Astrocyte (in vitro differentiated cells and primary cell): ENCODE measurements at regions not wholly inside any gene's neighbourhood (a gene's known extent, or its start where the extent isn't known, plus 50 kb on each side); places are given as distances from the start of the nearest gene placed in this dataset.

Experiments used
- DNase-seq: peaks from one replicate; pipeline ENCODE4 v3.0.0-alpha.2; 2010; ENCODE audit warnings: low read depth
- FAIRE-seq: peaks from 2 replicates; lab custom pipeline; 2011; peaks lifted over from hg19 to GRCh38; lab: Jason Lieb, UNC
- H2AFZ ChIP-seq: 2 replicates; pipeline ENCODE4 v1.6.0; 2012; ENCODE audit warnings: low read depth, low read length, inconsistent platforms
- H3K27ac ChIP-seq: 2 replicates; pipeline ENCODE4 v1.5.1; 2011; ENCODE audit warnings: low read depth, low read length, inconsistent platforms
- H3K27me3 ChIP-seq: 2 replicates; pipeline ENCODE4 v1.6.0; 2011; ENCODE audit warnings: low read length, inconsistent platforms; ENCODE audit not compliant: insufficient read depth
- H3K36me3 ChIP-seq: 2 replicates; pipeline ENCODE4 v1.5.1; 2011; ENCODE audit warnings: low read length, inconsistent platforms; ENCODE audit not compliant: insufficient read depth
- H3K4me1 ChIP-seq: 2 replicates; pipeline ENCODE4 v1.5.1; 2011; ENCODE audit warnings: low read length, inconsistent platforms; ENCODE audit not compliant: insufficient read depth
- H3K4me2 ChIP-seq: 2 replicates; pipeline ENCODE4 v1.6.0; 2012; ENCODE audit warnings: low read length, inconsistent platforms
- H3K4me3 ChIP-seq: 2 replicates; pipeline ENCODE4 v1.5.1; 2011; ENCODE audit warnings: low read depth, mild to moderate bottlenecking, low read length, inconsistent platforms; ENCODE audit not compliant: insufficient read depth
- H3K79me2 ChIP-seq: 2 replicates; pipeline ENCODE4 v1.6.0; 2012; ENCODE audit warnings: mild to moderate bottlenecking, low read length, inconsistent platforms; ENCODE audit not compliant: insufficient read depth
- H3K9ac ChIP-seq: 2 replicates; pipeline ENCODE4 v1.6.0; 2012; ENCODE audit warnings: mild to moderate bottlenecking, low read length, inconsistent platforms
- H3K9me3 ChIP-seq: 2 replicates; pipeline ENCODE4 v1.5.1; 2012; ENCODE audit warnings: low read depth, mild to moderate bottlenecking, low read length, inconsistent platforms; ENCODE audit not compliant: insufficient read depth
- H4K20me1 ChIP-seq: 2 replicates; pipeline ENCODE4 v1.6.0; 2012; ENCODE audit warnings: low read length, inconsistent platforms; ENCODE audit not compliant: insufficient read depth
- H3K27ac Mint-ChIP-seq: one replicate; pipeline ENCODE4 v1.8.0; 2021; ENCODE audit warnings: mild to moderate bottlenecking, mixed read lengths; ENCODE audit not compliant: unreplicated experiment
- H3K27me3 Mint-ChIP-seq: one replicate; pipeline ENCODE4 v1.8.0; 2021; ENCODE audit warnings: low read depth, mixed read lengths; ENCODE audit not compliant: unreplicated experiment
- H3K36me3 Mint-ChIP-seq: one replicate; pipeline ENCODE4 v1.8.0; 2021; ENCODE audit warnings: low read depth, mixed read lengths; ENCODE audit not compliant: unreplicated experiment
- H3K4me1 Mint-ChIP-seq: one replicate; pipeline ENCODE4 v1.8.0; 2021; ENCODE audit warnings: low read depth, mixed read lengths; ENCODE audit not compliant: unreplicated experiment
- H3K4me3 Mint-ChIP-seq: one replicate; pipeline ENCODE4 v1.8.0; 2021; ENCODE audit warnings: mild to moderate bottlenecking, moderate library complexity, mixed read lengths; ENCODE audit not compliant: unreplicated experiment
- H3K9me3 Mint-ChIP-seq: one replicate; pipeline ENCODE4 v1.8.0; 2021; ENCODE audit warnings: mild to moderate bottlenecking, mixed read lengths; ENCODE audit not compliant: unreplicated experiment
- EZH2 ChIP-seq: IDR thresholded peaks from 2 replicates; pipeline ENCODE4 v1.6.1; 2012; ENCODE audit warnings: mild to moderate bottlenecking, low read length, inconsistent platforms; ENCODE audit not compliant: insufficient read depth
- TF ChIP-seq, protein P1 (sequence below): IDR thresholded peaks from 2 replicates; pipeline ENCODE4 v1.5.1; 2011; ENCODE audit warnings: low read depth, mild to moderate bottlenecking, inconsistent platforms, low read length, moderate library complexity; ENCODE audit not compliant: insufficient read depth

DNA sequence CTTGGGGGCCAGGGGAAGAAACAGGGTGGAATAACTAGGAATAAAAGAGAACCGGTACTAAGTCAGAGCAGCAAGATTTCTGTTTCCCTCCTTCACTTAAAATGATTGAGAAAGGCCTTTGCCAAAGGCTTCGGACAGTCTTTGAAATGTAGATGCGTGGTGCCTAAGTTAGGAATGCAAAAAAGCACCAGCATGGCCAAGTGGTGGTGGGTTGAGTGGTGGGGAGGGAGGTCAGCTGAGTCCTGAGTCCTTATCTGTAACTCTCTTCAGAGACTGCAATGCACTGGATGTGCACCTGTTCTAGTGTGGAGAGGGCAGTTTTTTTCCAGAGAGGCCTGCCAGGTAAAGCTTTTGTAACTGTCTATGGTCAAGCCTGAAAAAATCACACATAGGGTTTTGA lies 919.9 kb downstream of the FSCB start:
- no peak for FAIRE-seq
- no peak overlapping the region for H3K27ac Mint-ChIP-seq

DNA sequence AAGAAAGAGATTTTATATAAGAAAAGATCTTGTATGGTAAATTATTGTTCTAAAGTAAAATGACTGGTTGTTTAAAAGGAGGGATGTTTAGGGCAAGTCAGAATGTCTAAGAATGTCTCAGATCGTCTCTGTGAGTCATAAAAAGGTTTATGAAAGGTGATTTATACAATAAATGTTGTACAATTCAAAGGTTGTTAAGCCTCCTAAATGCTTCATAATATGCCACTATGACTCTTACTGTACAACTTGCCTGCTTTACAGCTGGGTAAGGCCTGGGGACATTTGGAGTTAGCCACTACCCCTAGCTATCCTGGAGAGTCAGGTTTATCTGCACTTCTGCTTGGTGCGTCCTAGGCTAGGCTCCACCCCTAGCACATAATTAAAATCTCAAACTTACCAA lies 927.4 kb downstream of the FSCB start:
- Histone ChIP-seq H3K9me3 (peaks cover 11% of the 10 kb centered on the region), H3K79me2 (no peaks in the 10 kb centered on the region), H2AFZ (no peak overlapping the region), H3K4me2 (no peak overlapping the region), H3K4me1 (no peaks in the 10 kb centered on the region), H3K36me3 (no peaks in the 10 kb centered on the region), H3K4me3 (no peak overlapping the region), H4K20me1 (no peaks in the 10 kb centered on the region), H3K9ac (no peak overlapping the region), H3K27ac (no peak overlapping the region), H3K27me3 (no peaks in the 10 kb centered on the region)
- FAIRE-seq (no peak), DNase-seq (no peak)
- H3K4me1 Mint-ChIP-seq = no peaks in the 10 kb centered on the region
- no peak for TF ChIP-seq EZH2
- TF ChIP-seq, protein P1, sequence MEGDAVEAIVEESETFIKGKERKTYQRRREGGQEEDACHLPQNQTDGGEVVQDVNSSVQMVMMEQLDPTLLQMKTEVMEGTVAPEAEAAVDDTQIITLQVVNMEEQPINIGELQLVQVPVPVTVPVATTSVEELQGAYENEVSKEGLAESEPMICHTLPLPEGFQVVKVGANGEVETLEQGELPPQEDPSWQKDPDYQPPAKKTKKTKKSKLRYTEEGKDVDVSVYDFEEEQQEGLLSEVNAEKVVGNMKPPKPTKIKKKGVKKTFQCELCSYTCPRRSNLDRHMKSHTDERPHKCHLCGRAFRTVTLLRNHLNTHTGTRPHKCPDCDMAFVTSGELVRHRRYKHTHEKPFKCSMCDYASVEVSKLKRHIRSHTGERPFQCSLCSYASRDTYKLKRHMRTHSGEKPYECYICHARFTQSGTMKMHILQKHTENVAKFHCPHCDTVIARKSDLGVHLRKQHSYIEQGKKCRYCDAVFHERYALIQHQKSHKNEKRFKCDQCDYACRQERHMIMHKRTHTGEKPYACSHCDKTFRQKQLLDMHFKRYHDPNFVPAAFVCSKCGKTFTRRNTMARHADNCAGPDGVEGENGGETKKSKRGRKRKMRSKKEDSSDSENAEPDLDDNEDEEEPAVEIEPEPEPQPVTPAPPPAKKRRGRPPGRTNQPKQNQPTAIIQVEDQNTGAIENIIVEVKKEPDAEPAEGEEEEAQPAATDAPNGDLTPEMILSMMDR = no peak
- no peaks in the 10 kb centered on the region for H3K27me3 Mint-ChIP-seq
- no peak overlapping the region for H3K4me3 Mint-ChIP-seq
- peaks cover 9% of the 10 kb centered on the region for H3K9me3 Mint-ChIP-seq
- H3K36me3 Mint-ChIP-seq = no peaks in the 10 kb centered on the region
- no peak overlapping the region for H3K27ac Mint-ChIP-seq

More for the DNA sequence above, 919.9 kb downstream of the FSCB start:
- peaks cover 3% of the 10 kb centered on the region for H3K9me3 Mint-ChIP-seq
- H3K4me3 ChIP-seq = no peak overlapping the region
- H4K20me1 ChIP-seq = no peaks in the 10 kb centered on the region
- H3K27ac ChIP-seq = no peak overlapping the region
- TF ChIP-seq, protein P1 = no peak
- TF ChIP-seq EZH2 = no peak
- H3K27me3 Mint-ChIP-seq = no peaks in the 10 kb centered on the region
- H3K36me3 Mint-ChIP-seq = no peaks in the 10 kb centered on the region
- H3K79me2 ChIP-seq = no peaks in the 10 kb centered on the region
- H3K4me3 Mint-ChIP-seq = no peak overlapping the region
- H3K4me1 ChIP-seq = no peaks in the 10 kb centered on the region
- no peak overlapping the region for H3K9ac ChIP-seq
- no peaks in the 10 kb centered on the region for H3K27me3 ChIP-seq
- H3K4me1 Mint-ChIP-seq = no peaks in the 10 kb centered on the region
- DNase-seq = no peak
- no peak overlapping the region for H2AFZ ChIP-seq
- no peaks in the 10 kb centered on the region for H3K36me3 ChIP-seq
- no peak overlapping the region for H3K4me2 ChIP-seq
- no peaks in the 10 kb centered on the region for H3K9me3 ChIP-seq

DNA sequence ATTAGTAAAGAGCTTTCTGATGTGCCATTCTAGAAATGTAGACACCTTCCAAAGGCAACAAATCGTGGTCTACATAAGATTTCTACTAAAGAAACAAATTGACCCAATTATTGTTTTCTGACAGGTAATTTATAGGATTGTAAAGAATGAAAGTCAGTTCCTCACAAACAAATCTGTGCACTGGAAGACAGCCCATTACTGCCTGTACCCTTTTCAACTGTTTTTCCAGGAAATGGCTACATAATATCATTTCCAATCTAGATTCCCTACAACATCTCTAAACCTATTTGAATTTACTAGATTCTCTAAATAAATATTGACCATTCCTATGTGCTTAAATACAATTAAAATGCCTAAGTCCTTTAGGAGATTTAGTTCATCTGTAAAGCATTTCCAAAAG lies 939.1 kb downstream of the FSCB start:
- Histone ChIP-seq H3K9ac (no peak overlapping the region), H3K4me2 (no peak overlapping the region), H3K36me3 (no peaks in the 10 kb centered on the region), H2AFZ (no peak overlapping the region), H3K4me1 (no peaks in the 10 kb centered on the region), H4K20me1 (no peaks in the 10 kb centered on the region), H3K4me3 (no peak overlapping the region), H3K27me3 (no peaks in the 10 kb centered on the region), H3K79me2 (no peaks in the 10 kb centered on the region), H3K27ac (no peak overlapping the region), H3K9me3 (no peaks in the 10 kb centered on the region)
- Mint-ChIP-seq H3K27ac (no peak overlapping the region), H3K36me3 (no peaks in the 10 kb centered on the region), H3K4me1 (no peaks in the 10 kb centered on the region), H3K9me3 (no peaks in the 10 kb centered on the region), H3K27me3 (no peaks in the 10 kb centered on the region), H3K4me3 (no peak overlapping the region)
- FAIRE-seq (no peak), DNase-seq (no peak)
- TF ChIP-seq, protein P1 = no peak
- TF ChIP-seq EZH2 = no peak
